ENCODE measurements at regions not wholly inside any gene's neighbourhood (a gene's known extent, or its start where the extent isn't known, plus 50 kb on each side); places are given as distances from the start of the nearest gene placed in this dataset.

GRCh38 chr3:194836661-194837060, 151.0 kb downstream of the FAM43A start:
- DNase-seq (ENCODE audit: low read depth): no peak

GRCh38 chr3:194837457-194838127, 151.9 kb downstream of the FAM43A start:
- DNase-seq (ENCODE audit: low read depth): no peak

- no peak for DNase-seq (ENCODE audit: low read depth)
Measured at GRCh38 chr3:194838236-194838635, 152.6 kb downstream of the FAM43A start.

- no peak for DNase-seq (ENCODE audit: low read depth)
Measured at GRCh38 chr3:194840661-194841514, 155.2 kb downstream of the FAM43A start.

GRCh38 chr3:194841515-194841841, 155.8 kb downstream of the FAM43A start:
- DNase-seq (ENCODE audit: low read depth): no peak

- DNase-seq (ENCODE audit: low read depth): no peak
Measured at GRCh38 chr3:194843556-194843955, 157.9 kb downstream of the FAM43A start.

- DNase-seq (ENCODE audit: low read depth): no peak
Measured at GRCh38 chr3:194844046-194844445, 158.4 kb downstream of the FAM43A start.

GRCh38 chr3:194849166-194849875, 163.6 kb downstream of the FAM43A start:
- no peak for DNase-seq (ENCODE audit: low read depth)

- DNase-seq (ENCODE audit: low read depth): no peak
Measured at GRCh38 chr3:194851254-194851653, 165.6 kb downstream of the FAM43A start.

- no peak for DNase-seq (ENCODE audit: low read depth)
Measured at GRCh38 chr3:194851941-194852340, 166.3 kb downstream of the FAM43A start.

- DNase-seq (ENCODE audit: low read depth): no peak
Measured at GRCh38 chr3:194852345-194852744, 166.7 kb downstream of the FAM43A start.

GRCh38 chr3:194852831-194853508, 167.3 kb downstream of the FAM43A start:
- DNase-seq (ENCODE audit: low read depth): no peak

GRCh38 chr3:194854206-194854605, 168.5 kb downstream of the FAM43A start:
- no peak for DNase-seq (ENCODE audit: low read depth)

GRCh38 chr3:194854659-194855390, 169.1 kb downstream of the FAM43A start:
- no peak for DNase-seq (ENCODE audit: low read depth)

GRCh38 chr3:194856296-194856695, 170.6 kb downstream of the FAM43A start:
- DNase-seq (ENCODE audit: low read depth): no peak

GRCh38 chr3:194857469-194858113, 171.9 kb downstream of the FAM43A start:
- DNase-seq (ENCODE audit: low read depth): no peak

GRCh38 chr3:194858382-194858781, 172.7 kb downstream of the FAM43A start:
- DNase-seq (ENCODE audit: low read depth): no peak

GRCh38 chr3:194860725-194861124, 175.0 kb downstream of the FAM43A start:
- DNase-seq (ENCODE audit: low read depth): no peak

- DNase-seq (ENCODE audit: low read depth): no peak
Measured at GRCh38 chr3:194861375-194861774, 175.7 kb downstream of the FAM43A start.

GRCh38 chr3:194865061-194865460, 179.4 kb downstream of the FAM43A start:
- no peak for DNase-seq (ENCODE audit: low read depth)

GRCh38 chr3:194865615-194866014, 179.9 kb downstream of the FAM43A start:
- DNase-seq (ENCODE audit: low read depth): no peak
